ENCODE measurements at regions not wholly inside any gene's neighbourhood (a gene's known extent, or its start where the extent isn't known, plus 50 kb on each side); places are given as distances from the start of the nearest gene placed in this dataset.

GRCh38 chr4:13097971-13098370, 386.2 kb downstream of the RAB28 start (continued):
- no peak for TF ChIP-seq TAF7 (tag; IDR thresholded peaks at IDR 0.05)
- TF ChIP-seq ZEB2 (IDR thresholded peaks at IDR 0.05) = no peak
- no peak for TF ChIP-seq NCOA4 (IDR thresholded peaks at IDR 0.05; ENCODE audit: partially characterized antibody)
- no peak for TF ChIP-seq BDP1 (IDR thresholded peaks at IDR 0.05; ENCODE audit: insufficient read depth, insufficient read length)
- TF ChIP-seq ZNF184 (CRISPR knock-in tag; IDR thresholded peaks at IDR 0.05) = no peak
- no peak for TF ChIP-seq MAFF (IDR thresholded peaks at IDR 0.05; ENCODE audit: low read length)

- no TSS peak for BruUV-seq (replicated peaks)
- intact Hi-C loops (cut with micrococcal nuclease) = no loop called here
- TF ChIP-seq MYNN (IDR thresholded peaks at IDR 0.05) (no peak), MYNN (CRISPR knock-in tag; IDR thresholded peaks at IDR 0.05) (no peak), RNF219 (CRISPR knock-in tag; IDR thresholded peaks at IDR 0.05) (no peak), CTCFL (IDR thresholded peaks at IDR 0.05; ENCODE audit: borderline replicate concordance, insufficient read depth, low read depth, low read length, poor library complexity, severe bottlenecking) (no peak), RBM34 (IDR thresholded peaks at IDR 0.05; ENCODE audit: borderline replicate concordance, insufficient read depth, low read length) (no peak), ZNF134 (CRISPR knock-in tag; conservative IDR thresholded peaks at IDR 0.05) (no peak)
These were observed 388.4 kb downstream of the RAB28 start for GRCh38 chr4:13095722-13096121.

More at GRCh38 chr4:13095722-13096121, 388.4 kb downstream of the RAB28 start:
- no peak overlapping the region for H3K27ac ChIP-seq (ENCODE audit: extremely low read depth, low read depth, low read length)
- H3K79me2 ChIP-seq (ENCODE audit: control insufficient read depth, insufficient read depth, low read length) = no peaks in the 10 kb centered on the region
- H3K27me3 ChIP-seq (ENCODE audit: control insufficient read depth in 2 of 2, insufficient read depth in 2 of 2, low read length in 2 of 2) = no peaks in the 10 kb centered on the region
- DNase-seq (ENCODE audit: extremely low read depth in 1 of 4, low spot score in 3 of 4) = no peak
- no peak for ATAC-seq
- no peak for FAIRE-seq
- no peak overlapping the region for H3K9ac ChIP-seq (ENCODE audit: insufficient read depth in 1 of 2, low read depth in 2 of 2, low read length in 2 of 2)
- POLR2A ChIA-PET = no interaction called here
- H4K20me1 ChIP-seq (replicated peaks; ENCODE audit: control insufficient read depth, insufficient read depth, low read length) = no peaks in the 10 kb centered on the region
- H3K36me3 ChIP-seq (ENCODE audit: control insufficient read depth, insufficient read depth, low read length) = no peaks in the 10 kb centered on the region
- no peaks in the 10 kb centered on the region for H3K9me1 ChIP-seq (ENCODE audit: control insufficient read depth, insufficient read depth, low read length)
- H3K4me3 ChIP-seq = no peak overlapping the region
- 0% methylated on average over 1 of the region's 1 CpG for WGBS (ENCODE audit: insufficient coverage, low coverage, missing lambda C conversion rate)
- H3K4me1 ChIP-seq (replicated peaks in 1 of 2; ENCODE audit: control insufficient read depth in 2 of 2, insufficient read depth in 2 of 2, low read length in 2 of 2) = no peaks in the 10 kb centered on the region
- CTCF ChIA-PET (ENCODE audit: low intra/inter-chr PET ratio) = no interaction called here
- in situ Hi-C loops (cut with MboI) = no loop called here
- H2AFZ ChIP-seq (ENCODE audit: low read depth, low read length) = no peak overlapping the region
- no peak overlapping the region for H3K4me2 ChIP-seq (ENCODE audit: insufficient read depth, low read length)
- H3K9me3 ChIP-seq (replicated peaks; ENCODE audit: control insufficient read depth, insufficient read depth, low read depth, low read length) = no peaks in the 10 kb centered on the region

All from K562 (cell line).